ENCODE measurements at regions not wholly inside any gene's neighbourhood (a gene's known extent, or its start where the extent isn't known, plus 50 kb on each side); places are given as distances from the start of the nearest gene placed in this dataset.

DNA sequence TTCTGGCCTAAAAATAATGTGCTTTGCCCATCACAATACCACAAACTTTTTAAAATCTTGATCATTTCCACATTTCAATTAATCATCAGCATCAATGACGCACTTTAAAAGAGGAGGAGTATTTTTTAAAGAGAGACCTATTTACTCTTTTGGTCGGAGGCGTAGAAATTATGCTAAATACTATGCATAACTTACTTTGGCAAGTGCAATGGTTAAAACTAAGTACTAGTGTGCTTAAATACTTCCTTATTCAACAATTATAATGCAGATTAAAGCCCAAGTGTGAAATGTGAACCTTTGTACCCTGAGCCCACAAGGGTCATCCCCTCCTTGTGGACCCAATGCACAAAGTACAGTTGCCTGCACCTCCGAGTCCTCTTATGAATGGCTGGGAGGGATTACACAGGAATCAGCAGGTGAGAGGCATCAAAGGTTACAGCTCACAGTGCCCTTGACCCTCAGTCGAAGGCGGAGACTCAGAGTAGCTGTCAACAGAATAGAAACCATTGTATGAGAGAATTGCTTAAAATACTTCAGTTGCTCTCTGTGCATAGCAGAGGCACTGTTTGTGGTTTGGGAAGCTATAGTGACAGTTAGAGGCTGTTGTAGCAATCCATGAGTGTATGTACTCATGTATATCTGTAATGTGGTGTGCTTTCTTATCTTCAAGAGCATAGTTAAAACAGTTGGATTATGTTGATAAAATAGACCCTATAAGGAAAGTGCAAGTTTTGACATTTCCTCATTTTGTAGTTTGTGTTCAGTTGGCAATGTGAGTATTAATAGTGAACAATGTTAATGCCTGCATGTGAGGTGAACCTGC is 151.7 kb upstream of the ITGA4 start:
- TF ChIP-seq EZH2 (IDR thresholded peaks at IDR 0.05; ENCODE audit: low read depth), result no peak
- TF ChIP-seq CTCF (conservative IDR thresholded peaks at IDR 0.05), result no peak
